ENCODE measurements at regions not wholly inside any gene's neighbourhood (a gene's known extent, or its start where the extent isn't known, plus 50 kb on each side); places are given as distances from the start of the nearest gene placed in this dataset.

GRCh38 chr5:60332244-60333004 lies 367.5 kb downstream of the DEPDC1B start:
- no peak overlapping the region for H3K4me3 Mint-ChIP-seq
- intact Hi-C loops (cut with micrococcal nuclease), result no loop called here
- H3K27me3 Mint-ChIP-seq, result no peaks in the 10 kb centered on the region
- H3K27ac Mint-ChIP-seq, result no peak overlapping the region
- DNase-seq, result no peak
- no peaks in the 10 kb centered on the region for H3K9me3 Mint-ChIP-seq
- H3K36me3 Mint-ChIP-seq (ENCODE audit: low read depth), result no peaks in the 10 kb centered on the region
- no peaks in the 10 kb centered on the region for H3K4me1 Mint-ChIP-seq

- no peak for DNase-seq
- no peak overlapping the region for H3K4me3 Mint-ChIP-seq
- intact Hi-C loops (cut with micrococcal nuclease), result no loop called here
- no peaks in the 10 kb centered on the region for H3K9me3 Mint-ChIP-seq
- H3K27me3 Mint-ChIP-seq, result no peaks in the 10 kb centered on the region
- no peak overlapping the region for H3K27ac Mint-ChIP-seq
- no peaks in the 10 kb centered on the region for H3K4me1 Mint-ChIP-seq
- no peaks in the 10 kb centered on the region for H3K36me3 Mint-ChIP-seq (ENCODE audit: low read depth)
Observed at GRCh38 chr5:60330236-60330635, 369.7 kb downstream of the DEPDC1B start.

- intact Hi-C loops (cut with micrococcal nuclease), result no loop called here
- H3K36me3 Mint-ChIP-seq (ENCODE audit: low read depth), result no peaks in the 10 kb centered on the region
- DNase-seq, result no peak
- no peak overlapping the region for H3K4me3 Mint-ChIP-seq
- H3K27ac Mint-ChIP-seq, result no peak overlapping the region
- H3K27me3 Mint-ChIP-seq, result no peaks in the 10 kb centered on the region
- H3K4me1 Mint-ChIP-seq, result no peaks in the 10 kb centered on the region
- no peaks in the 10 kb centered on the region for H3K9me3 Mint-ChIP-seq
Observed at GRCh38 chr5:60325870-60326269, 374.1 kb downstream of the DEPDC1B start.

GRCh38 chr5:60323596-60323995 lies 376.4 kb downstream of the DEPDC1B start:
- intact Hi-C loops (cut with micrococcal nuclease), result no loop called here
- H3K27ac Mint-ChIP-seq, result no peak overlapping the region
- no peak overlapping the region for H3K4me3 Mint-ChIP-seq
- no peaks in the 10 kb centered on the region for H3K36me3 Mint-ChIP-seq (ENCODE audit: low read depth)
- H3K27me3 Mint-ChIP-seq, result no peaks in the 10 kb centered on the region
- H3K9me3 Mint-ChIP-seq, result no peaks in the 10 kb centered on the region
- no peak for DNase-seq
- H3K4me1 Mint-ChIP-seq, result no peaks in the 10 kb centered on the region

GRCh38 chr5:60312098-60312497 lies 387.9 kb downstream of the DEPDC1B start:
- Mint-ChIP-seq H3K4me3 (no peak overlapping the region), H3K27me3 (no peaks in the 10 kb centered on the region), H3K27ac (no peak overlapping the region), H3K9me3 (peaks cover 9% of the 10 kb centered on the region), H3K4me1 (no peaks in the 10 kb centered on the region), H3K36me3 (ENCODE audit: low read depth) (no peaks in the 10 kb centered on the region)
- no peak for DNase-seq
- intact Hi-C loops (cut with micrococcal nuclease), result no loop called here

- H3K4me3 Mint-ChIP-seq, result no peak overlapping the region
- intact Hi-C loops (cut with micrococcal nuclease), result no loop called here
- no peak for DNase-seq
- no peaks in the 10 kb centered on the region for H3K36me3 Mint-ChIP-seq (ENCODE audit: low read depth)
- H3K9me3 Mint-ChIP-seq, result peaks cover 5% of the 10 kb centered on the region
- no peak overlapping the region for H3K27ac Mint-ChIP-seq
- no peaks in the 10 kb centered on the region for H3K4me1 Mint-ChIP-seq
- no peaks in the 10 kb centered on the region for H3K27me3 Mint-ChIP-seq
Observed at GRCh38 chr5:60299944-60300343, 400.0 kb downstream of the DEPDC1B start.

- intact Hi-C loops (cut with micrococcal nuclease), result no loop called here
- Mint-ChIP-seq H3K27me3 (no peaks in the 10 kb centered on the region), H3K4me3 (no peak overlapping the region), H3K27ac (no peak overlapping the region), H3K4me1 (no peaks in the 10 kb centered on the region), H3K36me3 (ENCODE audit: low read depth) (no peaks in the 10 kb centered on the region), H3K9me3 (peaks cover 5% of the 10 kb centered on the region)
- no peak for DNase-seq
Observed at GRCh38 chr5:60297658-60298057, 402.3 kb downstream of the DEPDC1B start.

GRCh38 chr5:60295423-60295822 lies 401.9 kb upstream of the PDE4D start:
- H3K4me1 Mint-ChIP-seq, result no peaks in the 10 kb centered on the region
- H3K27ac Mint-ChIP-seq, result no peak overlapping the region
- no peaks in the 10 kb centered on the region for H3K36me3 Mint-ChIP-seq (ENCODE audit: low read depth)
- H3K4me3 Mint-ChIP-seq, result no peak overlapping the region
- intact Hi-C loops (cut with micrococcal nuclease), result no loop called here
- H3K9me3 Mint-ChIP-seq, result no peaks in the 10 kb centered on the region
- DNase-seq, result no peak
- H3K27me3 Mint-ChIP-seq, result no peaks in the 10 kb centered on the region

- H3K9me3 Mint-ChIP-seq, result no peaks in the 10 kb centered on the region
- no peak overlapping the region for H3K27ac Mint-ChIP-seq
- H3K27me3 Mint-ChIP-seq, result no peaks in the 10 kb centered on the region
- intact Hi-C loops (cut with micrococcal nuclease), result no loop called here
- DNase-seq, result no peak
- H3K36me3 Mint-ChIP-seq (ENCODE audit: low read depth), result no peaks in the 10 kb centered on the region
- H3K4me1 Mint-ChIP-seq, result no peaks in the 10 kb centered on the region
- no peak overlapping the region for H3K4me3 Mint-ChIP-seq
Observed at GRCh38 chr5:60293518-60293917, 400.0 kb upstream of the PDE4D start.

GRCh38 chr5:60287174-60287771 lies 393.7 kb upstream of the PDE4D start:
- H3K27me3 Mint-ChIP-seq, result no peaks in the 10 kb centered on the region
- no peak overlapping the region for H3K27ac Mint-ChIP-seq
- H3K4me3 Mint-ChIP-seq, result no peak overlapping the region
- intact Hi-C loops (cut with micrococcal nuclease), result loop anchor here (5.0 kb wide), 1 partner anchor 475 kb away; no protein-coding TSS in a partner anchor
- no peaks in the 10 kb centered on the region for H3K9me3 Mint-ChIP-seq
- H3K4me1 Mint-ChIP-seq, result no peaks in the 10 kb centered on the region
- DNase-seq, result peak; percentile 63
- H3K36me3 Mint-ChIP-seq (ENCODE audit: low read depth), result no peaks in the 10 kb centered on the region

- H3K4me3 Mint-ChIP-seq, result no peak overlapping the region
- no peaks in the 10 kb centered on the region for H3K9me3 Mint-ChIP-seq
- H3K4me1 Mint-ChIP-seq, result no peaks in the 10 kb centered on the region
- no peaks in the 10 kb centered on the region for H3K36me3 Mint-ChIP-seq (ENCODE audit: low read depth)
- intact Hi-C loops (cut with micrococcal nuclease), result loop anchor here (5.0 kb wide), 1 partner anchor 474 kb away; no protein-coding TSS in a partner anchor
- H3K27ac Mint-ChIP-seq, result no peak overlapping the region
- no peak for DNase-seq
- no peaks in the 10 kb centered on the region for H3K27me3 Mint-ChIP-seq
Observed at GRCh38 chr5:60285910-60286309, 392.4 kb upstream of the PDE4D start.

GRCh38 chr5:60280943-60281342 lies 387.4 kb upstream of the PDE4D start:
- intact Hi-C loops (cut with micrococcal nuclease), result no loop called here
- Mint-ChIP-seq H3K9me3 (no peaks in the 10 kb centered on the region), H3K27me3 (no peaks in the 10 kb centered on the region), H3K4me1 (no peaks in the 10 kb centered on the region), H3K4me3 (no peak overlapping the region), H3K27ac (no peak overlapping the region), H3K36me3 (ENCODE audit: low read depth) (no peaks in the 10 kb centered on the region)
- no peak for DNase-seq

GRCh38 chr5:60277941-60278340 lies 384.4 kb upstream of the PDE4D start:
- Mint-ChIP-seq H3K27me3 (no peaks in the 10 kb centered on the region), H3K9me3 (no peaks in the 10 kb centered on the region), H3K36me3 (ENCODE audit: low read depth) (no peaks in the 10 kb centered on the region), H3K4me1 (no peaks in the 10 kb centered on the region), H3K4me3 (no peak overlapping the region), H3K27ac (no peak overlapping the region)
- intact Hi-C loops (cut with micrococcal nuclease), result no loop called here
- no peak for DNase-seq

- DNase-seq, result no peak
- intact Hi-C loops (cut with micrococcal nuclease), result no loop called here
- Mint-ChIP-seq H3K27ac (no peak overlapping the region), H3K4me3 (no peak overlapping the region), H3K4me1 (no peaks in the 10 kb centered on the region), H3K36me3 (ENCODE audit: low read depth) (no peaks in the 10 kb centered on the region), H3K9me3 (no peaks in the 10 kb centered on the region), H3K27me3 (no peaks in the 10 kb centered on the region)
Observed at GRCh38 chr5:60274747-60275146, 381.2 kb upstream of the PDE4D start.

- Mint-ChIP-seq H3K9me3 (no peaks in the 10 kb centered on the region), H3K4me3 (no peak overlapping the region)
- DNase-seq, result no peak
Observed at GRCh38 chr5:60271517-60271916, 378.0 kb upstream of the PDE4D start.

More at GRCh38 chr5:60271517-60271916, 378.0 kb upstream of the PDE4D start:
- Mint-ChIP-seq H3K4me1 (no peaks in the 10 kb centered on the region), H3K27ac (no peak overlapping the region), H3K36me3 (ENCODE audit: low read depth) (no peaks in the 10 kb centered on the region), H3K27me3 (no peaks in the 10 kb centered on the region)
- intact Hi-C loops (cut with micrococcal nuclease), result no loop called here

All from activated CD4-positive, alpha-beta T cell treated with anti-CD3 and anti-CD28 coated beads, Interleukin-2, amount 10 ng/mL, durations not matched to agents 24 days and 14 days (primary cell).